ENCODE measurements at regions not wholly inside any gene's neighbourhood (a gene's known extent, or its start where the extent isn't known, plus 50 kb on each side); places are given as distances from the start of the nearest gene placed in this dataset.

GRCh38 chr4:83699358-83699757, 163.4 kb downstream of the GPAT3 start:
- TF ChIP-seq GATA2 (IDR thresholded peaks at IDR 0.05; ENCODE audit: low read depth, low read length) (no peak), GATA3 (IDR thresholded peaks at IDR 0.05; ENCODE audit: low read depth, low read length) (no peak)

All from SH-SY5Y (cell line).